CD8-positive, alpha-beta memory T cell (primary cell): ENCODE measurements at regions not wholly inside any gene's neighbourhood (a gene's known extent, or its start where the extent isn't known, plus 50 kb on each side); places are given as distances from the start of the nearest gene placed in this dataset.
A peak's percentile ranks its signal among the peaks of the same experiment; 100 is the strongest.
"Not testable (repeated sequence)": the region's sequence is repeated elsewhere in the genome, so short reads cannot be mapped to it uniquely, and the experiment has no call there.

Experiments
- CTCF ChIA-PET: fragments of 350-600 bp; sonication (Branson Sonifier 250); formaldehyde crosslinking; loops from one replicate; lab custom pipeline; 2021; ENCODE audit warnings: antibody characterized with exemption; lab: Charles Lee
- POLR2A ChIA-PET: fragments of 350-600 bp; sonication (Branson Sonifier 250); formaldehyde crosslinking; loops from one replicate; lab custom pipeline; 2021; ENCODE audit warnings: antibody characterized with exemption; lab: Charles Lee
- DNase-seq, 5 donors: peaks; one replicate each; pipeline versions ENCODE4 v3.0.0 to v3.0.0-alpha.2; 2020 to 2022; ENCODE audit warnings: mixed read lengths in 1 of 5
- H3K27ac ChIP-seq: one replicate; pipeline ENCODE4 v1.7.0; 2013; ENCODE audit warnings: low read depth, mild to moderate bottlenecking, low read length, moderate library complexity
- H3K27me3 ChIP-seq: 2 replicates; pipeline ENCODE4 v1.7.0; 2013; ENCODE audit warnings: low read length, mild to moderate bottlenecking; ENCODE audit not compliant: insufficient read depth, poor library complexity, severe bottlenecking
- H3K36me3 ChIP-seq: 2 replicates; pipeline ENCODE4 v1.7.0; 2013; ENCODE audit warnings: mild to moderate bottlenecking, low read length, moderate library complexity; ENCODE audit not compliant: insufficient read depth
- H3K4me1 ChIP-seq: 2 replicates; pipeline ENCODE4 v1.7.0; 2013; ENCODE audit warnings: mild to moderate bottlenecking, low read length, moderate library complexity; ENCODE audit not compliant: insufficient read depth
- H3K4me3 ChIP-seq: 2 replicates; pipeline ENCODE4 v1.7.0; 2013; ENCODE audit warnings: mild to moderate bottlenecking, low read length
- H3K9me3 ChIP-seq: 2 replicates; pipeline ENCODE4 v1.7.0; 2013; ENCODE audit warnings: mild to moderate bottlenecking, low read length
- H3K27ac Mint-ChIP-seq, 8 donors: one replicate each; pipeline ENCODE4 v1.8.0; 2020 to 2021; ENCODE audit warnings: mixed read lengths in 8 of 8, mild to moderate bottlenecking in 6 of 8, inconsistent platforms in 3 of 8, moderate library complexity in 3 of 8
- H3K27me3 Mint-ChIP-seq, 2 donors: one replicate each; pipeline ENCODE4 v1.8.0; 2020 to 2021; ENCODE audit warnings: mixed read lengths in 2 of 2, mild to moderate bottlenecking in 1 of 2, moderate library complexity in 1 of 2
- H3K36me3 Mint-ChIP-seq, 3 donors: one replicate each; pipeline ENCODE4 v1.8.0; 2020 to 2021; ENCODE audit warnings: mixed read lengths in 3 of 3, inconsistent platforms in 1 of 3, mild to moderate bottlenecking in 1 of 3
- H3K4me1 Mint-ChIP-seq, 3 donors: one replicate each; pipeline ENCODE4 v1.8.0; 2020 to 2021; ENCODE audit warnings: mixed read lengths in 3 of 3, inconsistent platforms in 1 of 3, mild to moderate bottlenecking in 1 of 3
- H3K4me3 Mint-ChIP-seq, 7 donors: one replicate each; pipeline ENCODE4 v1.8.0; 2020 to 2021; ENCODE audit warnings: mixed read lengths in 7 of 7, mild to moderate bottlenecking in 6 of 7, moderate library complexity in 4 of 7, inconsistent platforms in 2 of 7
- H3K9me3 Mint-ChIP-seq, 5 donors: one replicate each; pipeline ENCODE4 v1.8.0; 2020 to 2022; ENCODE audit warnings: mixed read lengths in 5 of 5, mild to moderate bottlenecking in 3 of 5, moderate library complexity in 2 of 5, inconsistent platforms in 1 of 5

GRCh38 chr5:74389531-74390305 is 250.8 kb downstream of the ENC1 start:
- H3K27ac ChIP-seq = no peak overlapping the region
- no peaks in the 10 kb centered on the region for H3K36me3 ChIP-seq
- no peaks in the 10 kb centered on the region for H3K9me3 ChIP-seq
- no peak overlapping the region for H3K4me3 ChIP-seq
- POLR2A ChIA-PET = no interaction called here
- Mint-ChIP-seq H3K27me3 (peaks cover 0 to 8% of the 10 kb centered on the region in 2 donors), H3K4me3 (no peak overlapping the region), H3K27ac (no peak overlapping the region), H3K4me1 (no peaks in the 10 kb centered on the region), H3K36me3 (no peaks in the 10 kb centered on the region), H3K9me3 (no peaks in the 10 kb centered on the region)
- DNase-seq = no peak
- no peaks in the 10 kb centered on the region for H3K27me3 ChIP-seq
- H3K4me1 ChIP-seq = no peaks in the 10 kb centered on the region
- CTCF ChIA-PET = interaction anchor here (0.7 kb wide), 1 partner anchor 20 kb away, joined by 3 read pairs; no protein-coding TSS in a partner anchor

DNA sequence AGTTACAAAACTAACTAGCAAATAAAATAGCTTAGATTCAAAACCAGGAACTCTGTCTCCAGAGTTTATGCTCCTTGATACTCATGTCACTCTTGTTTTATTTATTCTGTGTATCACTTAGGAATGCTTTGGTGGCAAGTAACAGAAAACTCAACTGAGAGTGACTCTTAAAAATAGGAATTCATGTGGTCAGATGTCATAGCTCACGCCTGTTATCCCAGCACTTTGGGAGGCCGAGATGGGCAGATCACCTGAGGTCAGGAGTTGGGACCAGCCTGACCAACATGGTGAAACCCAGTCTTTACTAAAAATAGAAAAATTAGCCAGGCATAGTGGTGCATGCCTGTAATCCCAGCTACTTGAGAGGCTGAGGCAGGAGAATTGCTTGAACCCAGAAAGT is 252.1 kb downstream of the ENC1 start:
- H3K36me3 ChIP-seq, H3K4me3 Mint-ChIP-seq, POLR2A ChIA-PET, H3K9me3 Mint-ChIP-seq, H3K4me1 ChIP-seq, H3K36me3 Mint-ChIP-seq, H3K4me1 Mint-ChIP-seq, DNase-seq, H3K27ac ChIP-seq, H3K9me3 ChIP-seq, H3K27me3 ChIP-seq, H3K4me3 ChIP-seq, H3K27ac Mint-ChIP-seq, CTCF ChIA-PET: not testable (repeated sequence)
- H3K27me3 Mint-ChIP-seq = peaks cover 3 to 15% of the 10 kb centered on the region in 2 donors

DNA sequence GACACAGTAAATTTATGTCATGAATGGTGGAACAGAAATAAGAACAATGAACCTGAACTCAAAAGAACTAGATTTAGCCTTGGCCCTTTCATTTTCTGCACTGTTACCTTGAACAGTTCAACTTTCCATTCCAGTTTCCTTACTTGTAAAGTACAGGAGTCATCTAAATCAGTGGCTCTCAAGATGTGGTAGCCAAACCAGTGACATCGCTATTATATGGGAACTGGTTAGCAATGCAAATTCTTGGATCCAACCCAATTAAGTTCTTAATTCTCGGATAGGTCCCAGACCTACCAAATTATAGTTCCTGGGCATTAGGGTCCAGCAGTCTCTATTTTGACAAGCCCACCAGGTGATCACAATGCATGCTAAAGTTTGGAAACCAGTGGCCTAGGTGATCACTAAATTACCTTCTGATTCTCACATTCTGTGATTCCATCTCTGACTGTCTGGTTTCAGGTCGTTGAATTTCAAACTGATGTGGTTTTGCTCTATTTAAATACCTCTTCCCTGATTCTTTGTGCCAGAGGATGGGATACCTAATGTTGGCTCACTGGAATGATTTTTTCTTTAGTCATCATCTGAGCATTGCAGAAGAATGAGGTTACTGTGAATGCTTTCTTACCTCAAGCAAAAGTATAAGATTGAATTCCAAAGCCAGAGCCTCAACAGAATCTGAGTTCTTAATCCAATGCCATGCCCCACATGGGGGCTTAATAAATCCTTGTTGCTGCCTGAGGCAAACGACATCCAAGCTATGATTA is 253.8 kb downstream of the ENC1 start:
- POLR2A ChIA-PET = no interaction called here
- CTCF ChIA-PET = no interaction called here
- peaks cover 3 to 15% of the 10 kb centered on the region in 2 donors for H3K27me3 Mint-ChIP-seq

GRCh38 chr5:74384851-74385250 is 255.7 kb downstream of the ENC1 start:
- Mint-ChIP-seq H3K9me3 (no peaks in the 10 kb centered on the region), H3K4me3 (no peak overlapping the region), H3K4me1 (no peaks in the 10 kb centered on the region), H3K36me3 (no peaks in the 10 kb centered on the region), H3K27ac (no peak overlapping the region), H3K27me3 (peaks cover 3 to 22% of the 10 kb centered on the region in 2 donors)
- no peaks in the 10 kb centered on the region for H3K9me3 ChIP-seq
- no peaks in the 10 kb centered on the region for H3K27me3 ChIP-seq
- H3K27ac ChIP-seq = no peak overlapping the region
- no peak overlapping the region for H3K4me3 ChIP-seq
- ChIA-PET CTCF (no interaction called here), POLR2A (no interaction called here)
- H3K36me3 ChIP-seq = no peaks in the 10 kb centered on the region
- DNase-seq = no peak
- no peaks in the 10 kb centered on the region for H3K4me1 ChIP-seq

More for the DNA sequence above, 253.8 kb downstream of the ENC1 start:
- Mint-ChIP-seq H3K4me3 (no peak overlapping the region), H3K36me3 (no peaks in the 10 kb centered on the region), H3K27ac (no peak overlapping the region), H3K9me3 (no peaks in the 10 kb centered on the region), H3K4me1 (no peaks in the 10 kb centered on the region)
- DNase-seq = no peak
- no peaks in the 10 kb centered on the region for H3K9me3 ChIP-seq
- no peak overlapping the region for H3K27ac ChIP-seq
- H3K4me1 ChIP-seq = no peaks in the 10 kb centered on the region
- no peaks in the 10 kb centered on the region for H3K36me3 ChIP-seq
- H3K27me3 ChIP-seq = no peaks in the 10 kb centered on the region
- H3K4me3 ChIP-seq = no peak overlapping the region

GRCh38 chr5:74382987-74383593 is 257.4 kb downstream of the ENC1 start:
- peaks cover 4 to 26% of the 10 kb centered on the region in 2 donors for H3K27me3 Mint-ChIP-seq
- H3K4me1 Mint-ChIP-seq = no peaks in the 10 kb centered on the region
- CTCF ChIA-PET = no interaction called here

GRCh38 chr5:74382123-74382855 is 258.2 kb downstream of the ENC1 start:
- no peak for DNase-seq
- peaks cover 4 to 26% of the 10 kb centered on the region in 2 donors for H3K27me3 Mint-ChIP-seq
- H3K4me3 ChIP-seq = no peak overlapping the region
- no peak overlapping the region for H3K27ac ChIP-seq
- H3K4me3 Mint-ChIP-seq = no peak overlapping the region
- peak overlapping the region in 1 of 8 donors; percentile 74 for H3K27ac Mint-ChIP-seq
- no peaks in the 10 kb centered on the region for H3K4me1 ChIP-seq
- CTCF ChIA-PET = no interaction called here
- no peaks in the 10 kb centered on the region for H3K36me3 ChIP-seq
- no peaks in the 10 kb centered on the region for H3K27me3 ChIP-seq
- no peaks in the 10 kb centered on the region for H3K9me3 ChIP-seq
- POLR2A ChIA-PET = no interaction called here
- no peaks in the 10 kb centered on the region for H3K36me3 Mint-ChIP-seq
- no peaks in the 10 kb centered on the region for H3K9me3 Mint-ChIP-seq
- no peaks in the 10 kb centered on the region for H3K4me1 Mint-ChIP-seq

More at GRCh38 chr5:74382987-74383593, 257.4 kb downstream of the ENC1 start:
- H3K4me1 ChIP-seq = no peaks in the 10 kb centered on the region
- Mint-ChIP-seq H3K36me3 (no peaks in the 10 kb centered on the region), H3K4me3 (no peak overlapping the region), H3K27ac (no peak overlapping the region), H3K9me3 (no peaks in the 10 kb centered on the region)
- no peak overlapping the region for H3K4me3 ChIP-seq
- H3K9me3 ChIP-seq = no peaks in the 10 kb centered on the region
- POLR2A ChIA-PET = no interaction called here
- no peak for DNase-seq
- no peaks in the 10 kb centered on the region for H3K36me3 ChIP-seq
- H3K27ac ChIP-seq = no peak overlapping the region
- H3K27me3 ChIP-seq = no peaks in the 10 kb centered on the region

DNA sequence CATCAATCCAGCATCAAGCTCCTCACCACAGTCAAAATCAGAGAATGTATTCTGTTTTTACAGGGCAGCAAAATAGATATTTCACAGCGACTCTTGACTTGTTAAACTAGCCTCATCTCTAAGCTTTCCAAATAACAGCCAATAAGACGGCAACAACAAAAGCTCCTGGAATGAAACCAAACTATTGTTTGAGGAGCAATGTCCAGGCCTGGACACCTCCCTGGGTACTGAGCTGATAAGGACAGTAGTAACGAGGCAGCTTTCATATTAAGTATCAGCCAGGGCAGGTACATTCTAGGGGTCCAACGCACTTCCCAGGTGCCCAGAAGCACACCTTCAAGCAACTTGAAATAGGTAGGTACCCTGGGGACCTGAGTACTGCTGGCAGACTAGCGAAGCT is 260.3 kb downstream of the ENC1 start:
- CTCF ChIA-PET = no interaction called here
- peaks cover 4 to 25% of the 10 kb centered on the region in 2 donors for H3K27me3 Mint-ChIP-seq
- Histone ChIP-seq H3K4me1 (no peaks in the 10 kb centered on the region), H3K36me3 (no peaks in the 10 kb centered on the region), H3K4me3 (no peak overlapping the region), H3K27me3 (no peaks in the 10 kb centered on the region), H3K27ac (no peak overlapping the region), H3K9me3 (no peaks in the 10 kb centered on the region)
- H3K36me3 Mint-ChIP-seq = no peaks in the 10 kb centered on the region
- DNase-seq = no peak
- no peak overlapping the region for H3K27ac Mint-ChIP-seq
- POLR2A ChIA-PET = no interaction called here
- no peaks in the 10 kb centered on the region for H3K4me1 Mint-ChIP-seq
- no peak overlapping the region for H3K4me3 Mint-ChIP-seq
- H3K9me3 Mint-ChIP-seq = no peaks in the 10 kb centered on the region
